Ovary (tissue), 3 donors: ENCODE measurements at regions not wholly inside any gene's neighbourhood (a gene's known extent, or its start where the extent isn't known, plus 50 kb on each side); places are given as distances from the start of the nearest gene placed in this dataset.

ENCODE experiments used
- CTCF ChIP-seq, 3 donors: fragments of 450-650 bp in 2 of 3; fragments of 200-600 bp in 1 of 3; IDR thresholded peaks; one replicate each; pipeline versions ENCODE4 v1.5.1 to v1.8.0; 2016 to 2022; ENCODE audit warnings: antibody characterized with exemption in 3 of 3, mild to moderate bottlenecking in 1 of 3
- EP300 ChIP-seq: sonication (generic); formaldehyde crosslinking; IDR thresholded peaks from one replicate; pipeline ENCODE4 v1.6.1; 2017; ENCODE audit warnings: antibody characterized with exemption
- POLR2A ChIP-seq: fragments of 450-650 bp; IDR thresholded peaks from one replicate; pipeline ENCODE4 v1.6.1; 2017; ENCODE audit warnings: antibody characterized with exemption, mild to moderate bottlenecking, moderate library complexity
- donor health status: DM: no; HTN: no; CAD: no.

DNA sequence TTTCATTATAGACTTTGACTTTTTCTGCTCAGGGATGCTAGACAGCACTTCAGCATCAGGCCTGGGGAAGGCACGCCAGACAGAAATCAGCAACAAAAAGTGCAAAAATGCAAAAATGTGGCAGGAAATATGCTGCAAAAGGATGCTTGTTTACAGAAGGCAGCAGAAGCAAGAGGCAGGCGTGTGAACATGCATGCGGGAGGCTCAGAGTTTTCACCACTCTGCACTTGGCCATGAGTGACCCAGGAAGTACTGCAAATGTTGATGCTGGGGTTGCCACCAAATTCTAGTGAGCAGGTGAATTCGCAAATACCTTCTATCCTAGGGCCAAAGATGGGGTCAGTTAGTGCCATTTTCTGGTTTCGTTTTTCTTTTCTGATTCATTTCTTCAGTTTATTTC, 55.5 kb upstream of the ALKAL2 start:
- no peak for TF ChIP-seq CTCF (IDR thresholded peaks at IDR 0.05)
- TF ChIP-seq POLR2A, result no peak
- TF ChIP-seq EP300, result no peak
